ENCODE measurements at regions not wholly inside any gene's neighbourhood (a gene's known extent, or its start where the extent isn't known, plus 50 kb on each side); places are given as distances from the start of the nearest gene placed in this dataset.

DNA sequence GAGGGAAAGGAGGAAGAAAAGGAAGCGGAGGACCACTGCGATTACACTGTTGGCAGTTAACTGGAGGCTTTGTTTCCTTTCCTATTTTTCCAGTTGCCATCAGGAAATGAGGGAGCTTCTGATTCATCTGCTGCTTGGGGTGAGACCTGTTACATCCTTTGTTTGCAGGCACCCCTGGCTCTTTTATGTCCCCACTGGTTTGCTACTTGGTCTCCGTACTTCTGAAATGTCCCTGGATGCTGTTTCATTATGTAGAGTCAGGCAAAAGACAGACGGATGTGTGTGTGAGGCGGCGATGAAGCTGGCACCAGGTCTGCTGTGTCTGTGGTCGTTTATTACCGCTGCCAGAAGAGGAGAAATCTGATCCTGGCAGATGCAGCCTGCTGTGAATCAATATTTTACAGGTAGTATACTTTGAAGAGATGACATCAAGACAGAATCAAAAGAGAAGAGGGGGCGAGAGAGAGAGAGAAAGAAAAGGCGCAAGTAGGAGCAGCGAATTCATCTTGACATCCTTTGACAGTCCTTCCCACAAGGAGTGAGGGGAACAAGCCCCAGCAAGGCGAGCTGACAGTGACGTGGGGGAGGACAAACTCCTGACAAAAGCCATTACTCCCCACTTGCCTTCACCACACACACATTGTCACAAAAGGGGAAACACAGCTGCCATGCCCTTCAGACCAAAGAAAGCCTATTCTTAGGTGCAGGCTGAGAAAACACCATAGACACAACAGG, 145.9 kb upstream of the FBXL4 start:
- CTCF ChIA-PET = no interaction called here
- POLR2A ChIA-PET = no interaction called here

DNA sequence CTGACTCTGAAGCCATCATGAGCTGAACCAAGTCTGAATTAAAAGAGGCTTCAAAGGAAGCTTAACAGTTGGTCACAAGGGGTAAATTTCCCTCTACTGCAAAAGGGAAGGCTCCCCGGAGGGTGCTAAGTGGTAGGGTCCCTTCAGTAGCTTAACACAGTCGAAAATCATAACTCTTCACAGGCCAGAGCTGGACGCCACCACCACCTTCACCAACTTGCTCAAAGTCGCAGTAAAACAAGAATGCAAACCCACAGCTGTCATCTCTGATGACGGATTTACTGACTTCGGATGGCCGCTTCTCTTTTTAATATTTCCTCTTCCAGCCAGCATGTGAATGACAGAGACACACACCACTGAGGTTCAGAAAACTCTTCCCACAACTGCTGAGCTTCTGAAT, 144.7 kb upstream of the FBXL4 start:
- no peak overlapping the region for H3K27ac ChIP-seq (ENCODE audit: low read length)
- no peak for DNase-seq
- no peaks in the 10 kb centered on the region for H3K36me3 Mint-ChIP-seq
- H3K4me3 Mint-ChIP-seq = no peak overlapping the region
- no peaks in the 10 kb centered on the region for H3K4me1 Mint-ChIP-seq
- no peak overlapping the region for H3K27ac Mint-ChIP-seq
- no peak for ATAC-seq (replicated peaks in 1 of 4)
- H3K9me3 ChIP-seq = no peaks in the 10 kb centered on the region
- H3K27me3 Mint-ChIP-seq = peaks cover 30 to 51% of the 10 kb centered on the region in 2 donors
- H3K4me3 ChIP-seq (ENCODE audit: control insufficient read depth in 1 of 2, extremely low read depth in 1 of 2, low read length in 1 of 2) = no peak overlapping the region
- CTCF ChIA-PET = no interaction called here
- H3K36me3 ChIP-seq (ENCODE audit: control insufficient read depth in 2 of 2, extremely low read depth in 1 of 2, insufficient read depth in 1 of 2, low read length in 1 of 2) = no peaks in the 10 kb centered on the region
- POLR2A ChIA-PET = no interaction called here
- no peaks in the 10 kb centered on the region for H3K4me1 ChIP-seq (ENCODE audit: control insufficient read depth in 1 of 2, extremely low read depth in 1 of 2, insufficient read depth in 2 of 2, low read length in 2 of 2)
- H3K9me3 Mint-ChIP-seq = no peaks in the 10 kb centered on the region
- H3K27me3 ChIP-seq (replicated peaks in 1 of 2; ENCODE audit: control insufficient read depth in 2 of 2, extremely low read depth in 1 of 2, insufficient read depth in 2 of 2, low read length in 1 of 2) = peaks cover 0 to 9% of the 10 kb centered on the region in 2 experiments
- 33% methylated on average over 6 of the region's 7 CpGs for WGBS (ENCODE audit: insufficient coverage)

More for the DNA sequence above, 145.9 kb upstream of the FBXL4 start:
- H3K27ac Mint-ChIP-seq = no peak overlapping the region
- Histone ChIP-seq H3K4me1 (ENCODE audit: control insufficient read depth in 1 of 2, extremely low read depth in 1 of 2, insufficient read depth in 2 of 2, low read length in 2 of 2) (no peaks in the 10 kb centered on the region), H3K27me3 (replicated peaks in 1 of 2; ENCODE audit: control insufficient read depth in 2 of 2, extremely low read depth in 1 of 2, insufficient read depth in 2 of 2, low read length in 1 of 2) (peaks cover 0 to 9% of the 10 kb centered on the region in 2 experiments), H3K27ac (ENCODE audit: low read length) (no peak overlapping the region), H3K36me3 (ENCODE audit: control insufficient read depth in 2 of 2, extremely low read depth in 1 of 2, insufficient read depth in 1 of 2, low read length in 1 of 2) (no peaks in the 10 kb centered on the region), H3K4me3 (ENCODE audit: control insufficient read depth in 1 of 2, extremely low read depth in 1 of 2, low read length in 1 of 2) (no peak overlapping the region), H3K9me3 (no peaks in the 10 kb centered on the region)
- H3K4me1 Mint-ChIP-seq = no peaks in the 10 kb centered on the region
- no peaks in the 10 kb centered on the region for H3K36me3 Mint-ChIP-seq
- DNase-seq = no peak
- no peak for ATAC-seq (replicated peaks in 1 of 4)
- peaks cover 30 to 51% of the 10 kb centered on the region in 2 donors for H3K27me3 Mint-ChIP-seq
- no peaks in the 10 kb centered on the region for H3K9me3 Mint-ChIP-seq
- 79% methylated on average over 6 of the region's 13 CpGs for WGBS (ENCODE audit: insufficient coverage)
- no peak overlapping the region for H3K4me3 Mint-ChIP-seq

DNA sequence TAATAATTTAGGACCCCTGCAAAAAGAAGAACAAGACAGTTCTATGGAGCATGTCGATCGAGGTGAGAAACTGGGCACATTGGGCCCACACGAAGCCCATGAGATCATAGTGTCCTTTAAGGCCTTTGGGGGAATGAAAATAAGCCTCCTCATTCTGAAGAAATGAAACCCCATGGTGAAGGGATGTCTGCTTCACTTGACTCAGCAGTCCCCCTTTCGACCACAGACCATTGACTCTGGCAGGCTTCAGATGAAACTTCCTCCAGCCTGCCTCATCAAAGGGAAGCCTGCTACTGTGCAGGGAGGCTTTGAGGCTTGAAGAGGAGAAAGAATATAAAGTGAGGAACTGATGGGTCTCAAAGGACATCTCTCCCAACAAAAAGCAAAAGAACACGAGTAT, 144.2 kb upstream of the FBXL4 start:
- Mint-ChIP-seq H3K9me3 (no peaks in the 10 kb centered on the region), H3K27ac (no peak overlapping the region), H3K4me3 (no peak overlapping the region), H3K27me3 (peaks cover 30 to 50% of the 10 kb centered on the region in 2 donors), H3K36me3 (no peaks in the 10 kb centered on the region), H3K4me1 (no peaks in the 10 kb centered on the region)
- H3K9me3 ChIP-seq = no peaks in the 10 kb centered on the region
- 80% methylated on average over 3 of the region's 5 CpGs for WGBS (ENCODE audit: insufficient coverage)
- H3K27me3 ChIP-seq (replicated peaks in 1 of 2; ENCODE audit: control insufficient read depth in 2 of 2, extremely low read depth in 1 of 2, insufficient read depth in 2 of 2, low read length in 1 of 2) = peaks cover 0 to 9% of the 10 kb centered on the region in 2 experiments
- ChIA-PET CTCF (no interaction called here), POLR2A (no interaction called here)
- ATAC-seq (replicated peaks in 1 of 4) = no peak
- H3K27ac ChIP-seq (ENCODE audit: low read length) = no peak overlapping the region
- no peak for DNase-seq
- no peaks in the 10 kb centered on the region for H3K36me3 ChIP-seq (ENCODE audit: control insufficient read depth in 2 of 2, extremely low read depth in 1 of 2, insufficient read depth in 1 of 2, low read length in 1 of 2)
- no peaks in the 10 kb centered on the region for H3K4me1 ChIP-seq (ENCODE audit: control insufficient read depth in 1 of 2, extremely low read depth in 1 of 2, insufficient read depth in 2 of 2, low read length in 2 of 2)
- H3K4me3 ChIP-seq (ENCODE audit: control insufficient read depth in 1 of 2, extremely low read depth in 1 of 2, low read length in 1 of 2) = no peak overlapping the region

DNA sequence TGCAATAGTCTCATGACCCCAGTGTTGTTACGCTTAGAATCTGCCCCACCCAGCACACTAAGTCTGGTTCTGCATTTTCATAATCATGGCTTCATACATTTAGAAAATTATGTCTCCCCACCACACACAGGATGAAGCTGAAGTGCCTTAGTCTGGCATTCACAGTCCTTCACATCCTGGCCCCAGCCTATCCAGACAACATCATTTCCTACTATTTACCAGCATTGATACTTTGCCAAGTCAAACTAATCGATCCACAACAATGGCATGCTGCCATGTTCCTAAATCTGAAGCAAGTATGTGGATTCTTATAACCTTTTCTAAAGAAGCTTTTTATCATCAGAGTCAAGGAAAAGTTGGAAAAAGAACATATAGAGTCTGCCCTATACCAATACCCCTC, 132.4 kb upstream of the FBXL4 start:
- no peaks in the 10 kb centered on the region for H3K27me3 ChIP-seq (replicated peaks in 1 of 2; ENCODE audit: control insufficient read depth in 2 of 2, extremely low read depth in 1 of 2, insufficient read depth in 2 of 2, low read length in 1 of 2)
- no peaks in the 10 kb centered on the region for H3K36me3 ChIP-seq (ENCODE audit: control insufficient read depth in 2 of 2, extremely low read depth in 1 of 2, insufficient read depth in 1 of 2, low read length in 1 of 2)
- Mint-ChIP-seq H3K9me3 (peaks cover 0 to 4% (median 0%) of the 10 kb centered on the region in 3 donors), H3K27ac (no peak overlapping the region), H3K36me3 (no peaks in the 10 kb centered on the region), H3K4me3 (no peak overlapping the region), H3K4me1 (no peaks in the 10 kb centered on the region), H3K27me3 (peaks cover 13 to 24% of the 10 kb centered on the region in 2 donors)
- H3K4me3 ChIP-seq (ENCODE audit: control insufficient read depth in 1 of 2, extremely low read depth in 1 of 2, low read length in 1 of 2) = no peak overlapping the region
- no peaks in the 10 kb centered on the region for H3K4me1 ChIP-seq (ENCODE audit: control insufficient read depth in 1 of 2, extremely low read depth in 1 of 2, insufficient read depth in 2 of 2, low read length in 2 of 2)
- no CpG with 5 or more reads among the region's 2 CpGs for WGBS (ENCODE audit: insufficient coverage)
- DNase-seq = no peak
- no peak for ATAC-seq (replicated peaks in 1 of 4)
- CTCF ChIA-PET = no interaction called here
- POLR2A ChIA-PET = interaction anchor here in 1 of 2 donors (0.5 kb wide), 1 partner anchor 144 kb away, joined by 4 read pairs; no protein-coding TSS in a partner anchor
- no peak overlapping the region for H3K27ac ChIP-seq (ENCODE audit: low read length)
- H3K9me3 ChIP-seq = no peaks in the 10 kb centered on the region

- Mint-ChIP-seq H3K27ac (no peak overlapping the region), H3K4me3 (no peak overlapping the region), H3K36me3 (no peaks in the 10 kb centered on the region), H3K4me1 (no peaks in the 10 kb centered on the region), H3K27me3 (peaks cover 14 to 35% of the 10 kb centered on the region in 2 donors), H3K9me3 (peaks cover 0 to 4% (median 0%) of the 10 kb centered on the region in 3 donors)
- ATAC-seq (replicated peaks in 1 of 4) (no peak), DNase-seq (no peak)
- no CpG with 5 or more reads among the region's 2 CpGs for WGBS (ENCODE audit: insufficient coverage)
- ChIA-PET CTCF (no interaction called here), POLR2A (no interaction called here)
- Histone ChIP-seq H3K9me3 (no peaks in the 10 kb centered on the region), H3K4me1 (ENCODE audit: control insufficient read depth in 1 of 2, extremely low read depth in 1 of 2, insufficient read depth in 2 of 2, low read length in 2 of 2) (no peaks in the 10 kb centered on the region), H3K27me3 (replicated peaks in 1 of 2; ENCODE audit: control insufficient read depth in 2 of 2, extremely low read depth in 1 of 2, insufficient read depth in 2 of 2, low read length in 1 of 2) (no peaks in the 10 kb centered on the region), H3K27ac (ENCODE audit: low read length) (no peak overlapping the region), H3K4me3 (ENCODE audit: control insufficient read depth in 1 of 2, extremely low read depth in 1 of 2, low read length in 1 of 2) (no peak overlapping the region), H3K36me3 (ENCODE audit: control insufficient read depth in 2 of 2, extremely low read depth in 1 of 2, insufficient read depth in 1 of 2, low read length in 1 of 2) (no peaks in the 10 kb centered on the region)
These were observed 131.3 kb upstream of the FBXL4 start for GRCh38 chr6:99079058-99079457.

DNA sequence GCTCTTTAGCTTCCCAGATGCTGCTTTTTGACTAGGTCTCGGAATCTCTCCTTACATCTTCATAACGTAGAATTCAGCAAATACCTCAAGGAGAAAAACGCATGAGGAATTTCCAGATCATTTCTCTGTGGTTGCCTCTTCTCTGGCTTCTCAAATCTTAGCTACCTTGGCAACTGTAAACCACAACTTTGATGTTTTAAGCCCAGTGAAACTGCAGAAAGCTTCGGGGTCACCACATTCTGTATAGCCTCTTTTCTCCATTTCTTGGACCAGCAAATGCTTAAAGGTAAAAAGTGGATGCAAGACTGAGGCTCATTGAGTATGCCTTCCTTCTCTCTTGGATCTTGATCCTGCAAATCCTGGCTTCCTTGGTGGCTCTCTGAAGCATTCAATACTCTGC, 125.5 kb upstream of the FBXL4 start:
- no peaks in the 10 kb centered on the region for H3K9me3 Mint-ChIP-seq
- CTCF ChIA-PET = no interaction called here
- no peaks in the 10 kb centered on the region for H3K36me3 Mint-ChIP-seq

DNA sequence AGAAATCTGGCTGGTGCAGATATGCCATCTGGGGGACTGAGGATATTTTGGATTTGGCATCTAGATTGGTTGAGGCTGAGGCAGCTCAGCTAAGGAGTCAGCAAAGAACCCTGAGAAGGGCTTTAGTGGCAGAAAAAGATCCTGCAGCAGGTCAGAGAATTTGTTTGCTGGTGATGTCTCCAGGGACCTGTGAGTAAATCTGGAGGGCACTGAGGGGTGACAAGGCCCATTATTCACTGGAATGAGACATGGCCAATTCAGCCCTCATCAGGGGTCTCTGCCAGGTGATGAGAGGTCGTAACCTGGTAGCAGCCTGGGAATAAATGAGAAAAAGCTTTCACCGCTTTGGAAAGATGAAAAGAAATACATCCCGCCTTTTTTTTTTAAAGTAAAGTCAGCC, 118.3 kb upstream of the FBXL4 start:
- Histone ChIP-seq H3K4me3 (ENCODE audit: control insufficient read depth in 1 of 2, extremely low read depth in 1 of 2, low read length in 1 of 2) (no peak overlapping the region), H3K36me3 (ENCODE audit: control insufficient read depth in 2 of 2, extremely low read depth in 1 of 2, insufficient read depth in 1 of 2, low read length in 1 of 2) (no peaks in the 10 kb centered on the region), H3K27ac (ENCODE audit: low read length) (no peak overlapping the region), H3K4me1 (ENCODE audit: control insufficient read depth in 1 of 2, extremely low read depth in 1 of 2, insufficient read depth in 2 of 2, low read length in 2 of 2) (no peaks in the 10 kb centered on the region), H3K9me3 (no peaks in the 10 kb centered on the region), H3K27me3 (replicated peaks in 1 of 2; ENCODE audit: control insufficient read depth in 2 of 2, extremely low read depth in 1 of 2, insufficient read depth in 2 of 2, low read length in 1 of 2) (no peaks in the 10 kb centered on the region)
- no CpG with 5 or more reads among the region's 3 CpGs for WGBS (ENCODE audit: insufficient coverage)
- H3K9me3 Mint-ChIP-seq = no peaks in the 10 kb centered on the region
- DNase-seq (no peak), ATAC-seq (replicated peaks in 1 of 4) (no peak)
- no peaks in the 10 kb centered on the region for H3K4me1 Mint-ChIP-seq
- peaks cover 15% of the 10 kb centered on the region in 2 donors for H3K27me3 Mint-ChIP-seq
- no peak overlapping the region for H3K4me3 Mint-ChIP-seq
- POLR2A ChIA-PET = no interaction called here
- H3K36me3 Mint-ChIP-seq = no peaks in the 10 kb centered on the region
- no peak overlapping the region for H3K27ac Mint-ChIP-seq
- CTCF ChIA-PET = no interaction called here

More for the DNA sequence above, 125.5 kb upstream of the FBXL4 start:
- no peaks in the 10 kb centered on the region for H3K4me1 Mint-ChIP-seq
- no peak overlapping the region for H3K27ac ChIP-seq (ENCODE audit: low read length)
- H3K27me3 Mint-ChIP-seq = peaks cover 9 to 30% of the 10 kb centered on the region in 2 donors
- no peaks in the 10 kb centered on the region for H3K27me3 ChIP-seq (replicated peaks in 1 of 2; ENCODE audit: control insufficient read depth in 2 of 2, extremely low read depth in 1 of 2, insufficient read depth in 2 of 2, low read length in 1 of 2)
- DNase-seq = no peak
- no peaks in the 10 kb centered on the region for H3K9me3 ChIP-seq
- POLR2A ChIA-PET = no interaction called here
- 75% methylated on average over 3 of the region's 4 CpGs for WGBS (ENCODE audit: insufficient coverage)
- no peak overlapping the region for H3K4me3 ChIP-seq (ENCODE audit: control insufficient read depth in 1 of 2, extremely low read depth in 1 of 2, low read length in 1 of 2)
- H3K4me1 ChIP-seq (ENCODE audit: control insufficient read depth in 1 of 2, extremely low read depth in 1 of 2, insufficient read depth in 2 of 2, low read length in 2 of 2) = no peaks in the 10 kb centered on the region
- H3K4me3 Mint-ChIP-seq = no peak overlapping the region
- no peaks in the 10 kb centered on the region for H3K36me3 ChIP-seq (ENCODE audit: control insufficient read depth in 2 of 2, extremely low read depth in 1 of 2, insufficient read depth in 1 of 2, low read length in 1 of 2)
- H3K27ac Mint-ChIP-seq = no peak overlapping the region
- ATAC-seq (replicated peaks in 1 of 4) = no peak

Data from T-cell (primary cell).